HepG2 (cell line): ENCODE measurements at regions not wholly inside any gene's neighbourhood (a gene's known extent, or its start where the extent isn't known, plus 50 kb on each side); places are given as distances from the start of the nearest gene placed in this dataset.

Experiments used
- ATAC-seq: fragments of 200-7000 bp; cut with Tn5 transposase; 3 replicates; pipeline ENCODE4 v1.9.1; 2020; ENCODE audit warnings: mild to moderate bottlenecking, moderate library complexity
- BruUV-seq: library from RNA; stranded (reverse); fragments of 400-500 nt; replicated peaks from 2 replicates; lab custom pipeline; 2021; lab: Mats Ljungman, UMichigan
- CTCF ChIA-PET: fragments of 300-600 bp; formaldehyde crosslinking; extraction: SDS; loops from one replicate; lab custom pipeline; 2021; ENCODE audit warnings: low total read pairs, inconsistent platforms, low intra/inter-chr PET ratio; lab: Yijun Ruan, JAX
- POLR2A ChIA-PET: fragments of 350-600 bp; sonication (Branson Sonifier 250); formaldehyde crosslinking; loops from one replicate; lab custom pipeline; 2020; ENCODE audit warnings: antibody characterized with exemption, inconsistent platforms; lab: Yijun Ruan, JAX
- DNase-seq: peaks from one replicate; pipeline ENCODE4 v3.0.0-alpha.2; 2015; ENCODE audit warnings: low spot score
- FAIRE-seq: peaks from 3 replicates; lab custom pipeline; 2011; peaks lifted over from hg19 to GRCh38; lab: Jason Lieb, UNC
- H2AFZ ChIP-seq: one replicate; pipeline ENCODE4 v1.6.1; 2011; ENCODE audit warnings: low read length, inconsistent platforms
- H3K27ac ChIP-seq: fragments of 300-600 bp; 3 replicates; pipeline ENCODE4 v1.8.0; 2011; ENCODE audit warnings: mixed run types, mild to moderate bottlenecking, mixed read lengths, low read length, inconsistent platforms; ENCODE audit not compliant: insufficient read depth; ENCODE audit errors: extremely low read length
- H3K27me3 ChIP-seq, 2 experiments: fragments of 200-600 bp in 1 of 2; 2 replicates in 1 of 2; 3 replicates in 1 of 2; pipeline versions ENCODE4 v1.6.0 to v1.8.0; 2011; ENCODE audit warnings: low read length in 2 of 2, mild to moderate bottlenecking in 2 of 2, moderate library complexity in 2 of 2, inconsistent platforms in 1 of 2; ENCODE audit not compliant: insufficient read depth in 2 of 2, control insufficient read depth in 1 of 2
- H3K36me3 ChIP-seq, 2 experiments: fragments of 200-600 bp in 1 of 2; replicated peaks in 1 of 2; 2 replicates in 1 of 2; 3 replicates in 1 of 2; pipeline versions ENCODE4 v1.5.1 to v1.8.0; 2011; ENCODE audit warnings: low read length in 2 of 2, inconsistent platforms in 1 of 2; ENCODE audit not compliant: insufficient read depth in 2 of 2, control insufficient read depth in 1 of 2
- H3K4me1 ChIP-seq: 2 replicates; pipeline ENCODE4 v1.5.1; 2012; ENCODE audit warnings: low read length, inconsistent platforms; ENCODE audit not compliant: insufficient read depth
- H3K4me2 ChIP-seq: 2 replicates; pipeline ENCODE4 v1.6.0; 2011; ENCODE audit warnings: low read depth, low read length, inconsistent platforms
- H3K4me3 ChIP-seq, 3 experiments: fragments of 200-600 bp in 1 of 3; sonication (generic), shearing (Covaris generic) in 1 of 3; replicated peaks in 1 of 3; 2 replicates each; pipeline ENCODE4 v1.5.1; 2011 to 2016; ENCODE audit warnings: low read length in 3 of 3, inconsistent platforms in 2 of 3, low read depth in 2 of 3, mild to moderate bottlenecking in 2 of 3, control low read depth in 1 of 3, mixed read lengths in 1 of 3; ENCODE audit not compliant: insufficient read depth in 1 of 3
- H3K79me2 ChIP-seq: one replicate; pipeline ENCODE4 v1.6.1; 2011; ENCODE audit warnings: low read length, inconsistent platforms; ENCODE audit not compliant: insufficient read depth
- H3K9ac ChIP-seq: 2 replicates; pipeline ENCODE4 v1.6.0; 2011; ENCODE audit warnings: mild to moderate bottlenecking, low read depth, low read length, inconsistent platforms; ENCODE audit not compliant: insufficient read depth
- H3K9me3 ChIP-seq: 2 replicates; pipeline ENCODE4 v1.5.1; 2012; ENCODE audit warnings: mild to moderate bottlenecking, low read length
- H4K20me1 ChIP-seq: 2 replicates; pipeline ENCODE4 v1.6.0; 2011; ENCODE audit warnings: inconsistent platforms, mild to moderate bottlenecking, low read length, moderate library complexity; ENCODE audit not compliant: insufficient read depth
- BORCS8-MEF2B ChIP-seq: sonication (generic); formaldehyde crosslinking; IDR thresholded peaks from 2 replicates; pipeline ENCODE4 v1.8.0; 2022; ENCODE audit warnings: mild to moderate bottlenecking, missing genetic modification reagents
- CEBPB ChIP-seq: IDR thresholded peaks from 2 replicates; pipeline ENCODE4 v1.6.1; 2011; ENCODE audit warnings: low read depth, low read length, improper control_type of control experiment, borderline replicate concordance
- HOXA5 ChIP-seq: sonication (generic); formaldehyde crosslinking; IDR thresholded peaks from 2 replicates; pipeline ENCODE4 v1.4.0; 2020; ENCODE audit warnings: missing genetic modification reagents
- HOXA7 ChIP-seq: sonication (generic); formaldehyde crosslinking; IDR thresholded peaks from 2 replicates; pipeline ENCODE4 v1.8.1; 2022; ENCODE audit warnings: mild to moderate bottlenecking, missing genetic modification reagents, moderate library complexity
- KLF12 ChIP-seq: sonication (generic); formaldehyde crosslinking; IDR thresholded peaks from 2 replicates; pipeline ENCODE4 v1.4.0; 2020; ENCODE audit warnings: missing genetic modification reagents, borderline replicate concordance
- MBNL3 ChIP-seq: fragments of 250-450 bp; sonication (Bioruptor Pico); conservative IDR thresholded peaks from 2 replicates; pipeline ENCODE4 v1.8.0; 2022; ENCODE audit warnings: mild to moderate bottlenecking, inconsistent platforms
- SOX13 ChIP-seq, 3 experiments: fragments of 450-650 bp in 1 of 3; sonication (generic) in 1 of 3; formaldehyde crosslinking in 1 of 3; IDR thresholded peaks in 2 of 3; conservative IDR thresholded peaks in 1 of 3; 2 replicates each; pipeline versions ENCODE4 v1.5.0 to v1.6.1; 2016 to 2020; ENCODE audit warnings: antibody characterized with exemption in 1 of 3, mild to moderate bottlenecking in 1 of 3, missing compliant biosample characterization in 1 of 3, missing genetic modification reagents in 1 of 3, moderate library complexity in 1 of 3
- ZNF136 ChIP-seq: sonication (generic); formaldehyde crosslinking; IDR thresholded peaks from 2 replicates; pipeline ENCODE4 v1.8.1; 2022; ENCODE audit warnings: low read depth, mild to moderate bottlenecking, moderate library complexity, missing genetic modification reagents
- ZNF615 ChIP-seq: sonication (generic); formaldehyde crosslinking; IDR thresholded peaks from 2 replicates; pipeline ENCODE4 v1.5.0; 2020; ENCODE audit warnings: mild to moderate bottlenecking, missing genetic modification reagents, borderline replicate concordance
- WGBS: methylation state at CpG from one replicate; pipeline ENCODE4 v1.1.6; 2017; ENCODE audit warnings: low lambda C conversion rate; 5-methylcytosine and 5-hydroxymethylcytosine counted together
- in situ Hi-C: cut with HindIII; loops from 2 replicates; pipeline ENCODE4 v1.10.0; 2017; ENCODE audit warnings: low pct_unique_long_range_greater_than_20kb; ENCODE audit not compliant: extremely low pct_ligation_motif_present
- intact Hi-C: fragments of 100-400 bp; cut with micrococcal nuclease; formaldehyde crosslinking; loops from one replicate; pipeline ENCODE4 v1.10.0; 2022; ENCODE audit not compliant: unreplicated experiment
- TF ChIP-seq, protein P1 (sequence below): IDR thresholded peaks from 2 replicates; pipeline ENCODE4 v1.6.1; 2012; ENCODE audit warnings: low read depth, low read length, improper control_type of control experiment
- TF ChIP-seq, protein P2 (sequence below): sonication (generic); formaldehyde crosslinking; IDR thresholded peaks from 2 replicates; pipeline ENCODE4 v1.5.1; 2020; ENCODE audit warnings: mild to moderate bottlenecking, missing genetic modification reagents, moderate library complexity

DNA sequence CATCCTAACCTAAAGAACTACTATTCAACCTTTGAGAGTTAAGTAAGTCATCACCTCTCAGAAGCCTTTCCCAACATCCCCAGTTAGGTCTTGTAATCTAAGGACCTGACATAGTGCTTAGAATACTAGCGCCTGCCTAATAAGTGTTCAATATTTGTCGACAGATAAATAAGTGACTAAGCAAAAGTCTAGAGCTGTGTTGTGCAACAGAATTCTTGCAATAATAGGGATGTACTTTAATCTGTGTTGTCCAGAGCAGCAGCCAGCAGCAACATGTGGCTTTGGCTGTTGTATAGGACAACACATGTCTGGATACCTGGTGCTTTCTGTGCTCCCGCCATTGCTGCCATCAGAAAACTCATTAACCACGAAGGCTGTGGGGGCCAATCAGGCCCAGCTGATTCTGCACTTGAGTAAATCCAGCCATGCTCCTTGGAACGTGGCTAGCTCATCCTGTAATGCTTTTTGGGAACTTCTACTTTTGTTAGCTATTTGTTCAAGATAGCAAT lies 66.8 kb upstream of the NTM start:
- Histone ChIP-seq H2AFZ (no peak overlapping the region), H3K27me3 (peaks cover 0 to 21% of the 10 kb centered on the region in 2 experiments; a peak in 2 of 5 replicates), H3K9ac (no peak overlapping the region), H3K4me1 (no peaks in the 10 kb centered on the region), H4K20me1 (no peaks in the 10 kb centered on the region), H3K27ac (no peak overlapping the region), H3K79me2 (no peaks in the 10 kb centered on the region), H3K4me3 (no peak overlapping the region), H3K4me2 (no peak overlapping the region), H3K36me3 (no peaks in the 10 kb centered on the region), H3K9me3 (no peaks in the 10 kb centered on the region)
- intact Hi-C loops = no loop called here
- TF ChIP-seq CEBPB = peak; percentile 18; the same call in 1 of the 2 replicates
- no peak for TF ChIP-seq ZNF136 (CRISPR knock-in tag)
- WGBS = 18% methylated on average over 5 of the region's 5 CpGs
- ChIA-PET POLR2A (no interaction called here), CTCF (no interaction called here)
- BruUV-seq = no TSS peak
- in situ Hi-C loops = no loop called here
- no peak for ATAC-seq
- no peak for DNase-seq
- no peak for FAIRE-seq

- H3K4me2 ChIP-seq = no peak overlapping the region
- H3K9me3 ChIP-seq = no peaks in the 10 kb centered on the region
- H4K20me1 ChIP-seq = no peaks in the 10 kb centered on the region
- in situ Hi-C loops = no loop called here
- ChIA-PET CTCF (no interaction called here), POLR2A (no interaction called here)
- WGBS = 0% methylated on average over 3 of the region's 3 CpGs
- DNase-seq (no peak), ATAC-seq (no peak), FAIRE-seq (no peak)
- no peak overlapping the region for H3K4me3 ChIP-seq
- BruUV-seq = no TSS peak
- TF ChIP-seq, protein P1, sequence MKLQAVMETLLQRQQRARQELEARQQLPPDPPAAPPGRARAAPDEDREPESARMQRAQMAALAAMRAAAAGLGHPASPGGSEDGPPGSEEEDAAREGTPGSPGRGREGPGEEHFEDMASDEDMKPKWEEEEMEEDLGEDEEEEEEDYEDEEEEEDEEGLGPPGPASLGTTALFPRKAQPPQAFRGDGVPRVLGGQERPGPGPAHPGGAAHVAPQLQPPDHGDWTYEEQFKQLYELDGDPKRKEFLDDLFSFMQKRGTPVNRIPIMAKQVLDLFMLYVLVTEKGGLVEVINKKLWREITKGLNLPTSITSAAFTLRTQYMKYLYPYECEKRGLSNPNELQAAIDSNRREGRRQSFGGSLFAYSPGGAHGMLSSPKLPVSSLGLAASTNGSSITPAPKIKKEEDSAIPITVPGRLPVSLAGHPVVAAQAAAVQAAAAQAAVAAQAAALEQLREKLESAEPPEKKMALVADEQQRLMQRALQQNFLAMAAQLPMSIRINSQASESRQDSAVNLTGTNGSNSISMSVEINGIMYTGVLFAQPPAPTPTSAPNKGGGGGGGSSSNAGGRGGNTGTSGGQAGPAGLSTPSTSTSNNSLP = no peak
- TF ChIP-seq HOXA7 (CRISPR knock-in tag) = no peak
- TF ChIP-seq SOX13 (IDR thresholded peaks at IDR 0.05) = no peak
- no peak for TF ChIP-seq SOX13 (CRISPR knock-in tag; conservative IDR thresholded peaks at IDR 0.05 in 1 of 2, IDR thresholded peaks at IDR 0.05 in 1 of 2)
- TF ChIP-seq BORCS8-MEF2B (CRISPR knock-in tag) = no peak
- TF ChIP-seq HOXA5 (CRISPR knock-in tag) = no peak
- TF ChIP-seq, protein P2, sequence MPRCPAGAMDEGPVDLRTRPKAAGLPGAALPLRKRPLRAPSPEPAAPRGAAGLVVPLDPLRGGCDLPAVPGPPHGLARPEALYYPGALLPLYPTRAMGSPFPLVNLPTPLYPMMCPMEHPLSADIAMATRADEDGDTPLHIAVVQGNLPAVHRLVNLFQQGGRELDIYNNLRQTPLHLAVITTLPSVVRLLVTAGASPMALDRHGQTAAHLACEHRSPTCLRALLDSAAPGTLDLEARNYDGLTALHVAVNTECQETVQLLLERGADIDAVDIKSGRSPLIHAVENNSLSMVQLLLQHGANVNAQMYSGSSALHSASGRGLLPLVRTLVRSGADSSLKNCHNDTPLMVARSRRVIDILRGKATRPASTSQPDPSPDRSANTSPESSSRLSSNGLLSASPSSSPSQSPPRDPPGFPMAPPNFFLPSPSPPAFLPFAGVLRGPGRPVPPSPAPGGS = no peak
- TF ChIP-seq MBNL3 (CRISPR knock-in tag) = no peak
- no peak for TF ChIP-seq KLF12 (CRISPR knock-in tag)
- TF ChIP-seq ZNF615 (CRISPR knock-in tag) = no peak
- H3K4me1 ChIP-seq = no peaks in the 10 kb centered on the region
- no peak overlapping the region for H3K27ac ChIP-seq
- intact Hi-C loops = no loop called here
- no peak overlapping the region for H3K9ac ChIP-seq
- H3K79me2 ChIP-seq = no peaks in the 10 kb centered on the region
- H3K36me3 ChIP-seq = no peaks in the 10 kb centered on the region
- no peak overlapping the region for H2AFZ ChIP-seq
- H3K27me3 ChIP-seq = peaks cover 0 to 8% of the 10 kb centered on the region in 2 experiments; a peak in 2 of 5 replicates
These were observed 65.4 kb upstream of the NTM start for GRCh38 chr11:131305005-131305404.
